H1 (cell line): ENCODE measurements at regions not wholly inside any gene's neighbourhood (a gene's known extent, or its start where the extent isn't known, plus 50 kb on each side); places are given as distances from the start of the nearest gene placed in this dataset.

Experiments used
- BCL11A ChIP-seq, 2 experiments: IDR thresholded peaks; one replicate each; pipeline ENCODE4 v1.6.1; 2011; ENCODE audit warnings: low read depth in 2 of 2, low read length in 2 of 2, mild to moderate bottlenecking in 2 of 2
- CEBPB ChIP-seq: IDR thresholded peaks from 2 replicates; pipeline ENCODE4 v1.6.1; 2012; ENCODE audit warnings: low read depth, low read length
- EP300 ChIP-seq, 2 experiments: IDR thresholded peaks; 1 replicate in 1 of 2; 2 replicates in 1 of 2; pipeline ENCODE4 v1.6.1; 2011 to 2012; ENCODE audit warnings: low read depth in 2 of 2, low read length in 2 of 2, mild to moderate bottlenecking in 2 of 2, borderline replicate concordance in 1 of 2, inconsistent platforms in 1 of 2, moderate library complexity in 1 of 2
- EZH2 ChIP-seq: fragments of 200-600 bp; sonication (generic); IDR thresholded peaks from 2 replicates; pipeline ENCODE4 v1.7.1; 2012; ENCODE audit warnings: low read depth, mild to moderate bottlenecking, moderate library complexity, low read length, inconsistent platforms; ENCODE audit not compliant: severe bottlenecking
- GTF2F1 ChIP-seq: IDR thresholded peaks from 2 replicates; pipeline ENCODE4 v1.6.1; 2012; ENCODE audit warnings: low read depth, low read length, improper control_type of control experiment, borderline replicate concordance
- JUN ChIP-seq: IDR thresholded peaks from 2 replicates; pipeline ENCODE4 v1.6.1; 2011; ENCODE audit warnings: low read depth, mild to moderate bottlenecking, improper control_type of control experiment, low read length
- KDM1A ChIP-seq: fragments of 200-600, 300-600 bp; sonication (generic); IDR thresholded peaks from 2 replicates; pipeline ENCODE4 v1.7.1; 2016; ENCODE audit warnings: mild to moderate bottlenecking, low read length, borderline replicate concordance
- MAFK ChIP-seq: IDR thresholded peaks from 2 replicates; pipeline ENCODE4 v1.6.1; 2012; ENCODE audit warnings: low read depth, mild to moderate bottlenecking, improper control_type of control experiment, low read length
- TF ChIP-seq, protein P1 (sequence below): IDR thresholded peaks from 2 replicates; pipeline ENCODE4 v1.6.1; 2012; ENCODE audit warnings: low read length, inconsistent platforms

DNA sequence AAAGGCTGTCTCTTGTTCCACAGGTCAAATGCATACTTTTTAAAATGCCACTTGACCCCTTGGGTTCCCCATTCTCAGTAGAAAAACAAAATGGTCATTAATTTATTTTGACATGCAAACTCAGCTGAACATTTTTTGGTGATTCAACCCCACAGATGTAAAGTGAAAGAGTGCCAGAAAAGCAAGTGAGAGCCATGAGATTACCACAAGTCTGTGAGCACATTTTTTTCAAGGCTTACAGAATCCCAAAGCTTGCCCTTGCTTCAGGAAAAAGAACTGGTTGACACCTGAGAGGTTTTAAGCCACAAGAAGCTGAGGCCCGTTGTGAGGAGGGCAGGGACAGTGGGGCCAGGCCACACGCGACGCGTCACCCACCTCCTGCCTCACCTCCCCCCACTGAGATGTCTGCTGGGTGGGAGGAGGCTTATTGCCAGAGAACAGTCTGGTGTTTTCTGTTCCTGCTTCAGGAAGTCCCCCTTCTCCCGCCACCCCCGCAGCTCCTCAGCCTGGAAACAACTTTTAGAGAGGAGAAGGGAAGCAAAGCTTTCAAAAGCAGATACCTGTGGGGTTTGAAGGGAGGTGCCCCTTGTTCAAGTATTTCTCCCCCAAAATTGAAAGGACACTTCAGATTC, 70.4 kb upstream of the CYP1B1 start (continued):
- TF ChIP-seq, protein P1, sequence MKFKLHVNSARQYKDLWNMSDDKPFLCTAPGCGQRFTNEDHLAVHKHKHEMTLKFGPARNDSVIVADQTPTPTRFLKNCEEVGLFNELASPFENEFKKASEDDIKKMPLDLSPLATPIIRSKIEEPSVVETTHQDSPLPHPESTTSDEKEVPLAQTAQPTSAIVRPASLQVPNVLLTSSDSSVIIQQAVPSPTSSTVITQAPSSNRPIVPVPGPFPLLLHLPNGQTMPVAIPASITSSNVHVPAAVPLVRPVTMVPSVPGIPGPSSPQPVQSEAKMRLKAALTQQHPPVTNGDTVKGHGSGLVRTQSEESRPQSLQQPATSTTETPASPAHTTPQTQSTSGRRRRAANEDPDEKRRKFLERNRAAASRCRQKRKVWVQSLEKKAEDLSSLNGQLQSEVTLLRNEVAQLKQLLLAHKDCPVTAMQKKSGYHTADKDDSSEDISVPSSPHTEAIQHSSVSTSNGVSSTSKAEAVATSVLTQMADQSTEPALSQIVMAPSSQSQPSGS = no peak
- TF ChIP-seq CEBPB = no peak
- TF ChIP-seq GTF2F1 = no peak
- no peak for TF ChIP-seq BCL11A (IDR thresholded peaks at IDR 0.05; ENCODE audit: low read depth in 2 of 2, low read length in 2 of 2)
- TF ChIP-seq EZH2 = no peak
- no peak for TF ChIP-seq JUN
- TF ChIP-seq KDM1A = no peak
- TF ChIP-seq EP300 (IDR thresholded peaks at IDR 0.05; ENCODE audit: borderline replicate concordance in 1 of 2, low read depth in 2 of 2, low read length in 2 of 2) = no peak
- TF ChIP-seq MAFK = no peak
